ENCODE measurements at regions not wholly inside any gene's neighbourhood (a gene's known extent, or its start where the extent isn't known, plus 50 kb on each side); places are given as distances from the start of the nearest gene placed in this dataset.

- H3K36me3 ChIP-seq (replicated peaks): no peaks in the 10 kb centered on the region
Measured at GRCh38 chr10:18859659-18860058, 188.9 kb upstream of the MALRD1 start.

GRCh38 chr10:18860186-18860585 lies 188.4 kb upstream of the MALRD1 start:
- no peak for TF ChIP-seq CTCF (IDR thresholded peaks at IDR 0.05; ENCODE audit: low read depth, low read length, missing control alignments)
- Histone ChIP-seq H3K4me3 (ENCODE audit: low read depth, low read length) (no peak overlapping the region), H3K36me3 (replicated peaks) (no peaks in the 10 kb centered on the region), H3K27me3 (replicated peaks) (no peaks in the 10 kb centered on the region), H3K27ac (no peak overlapping the region)
- in situ Hi-C loops (cut with HindIII; ENCODE audit: low pct_ligation_motif_present, low sequenced_read_pairs): no loop called here
- no peak for DNase-seq

More at GRCh38 chr10:18859659-18860058, 188.9 kb upstream of the MALRD1 start:
- TF ChIP-seq CTCF (IDR thresholded peaks at IDR 0.05; ENCODE audit: low read depth, low read length, missing control alignments): no peak
- no peak overlapping the region for H3K4me3 ChIP-seq (ENCODE audit: low read depth, low read length)
- no peaks in the 10 kb centered on the region for H3K27me3 ChIP-seq (replicated peaks)
- DNase-seq: no peak
- in situ Hi-C loops (cut with HindIII; ENCODE audit: low pct_ligation_motif_present, low sequenced_read_pairs): no loop called here
- no peak overlapping the region for H3K27ac ChIP-seq

DNA sequence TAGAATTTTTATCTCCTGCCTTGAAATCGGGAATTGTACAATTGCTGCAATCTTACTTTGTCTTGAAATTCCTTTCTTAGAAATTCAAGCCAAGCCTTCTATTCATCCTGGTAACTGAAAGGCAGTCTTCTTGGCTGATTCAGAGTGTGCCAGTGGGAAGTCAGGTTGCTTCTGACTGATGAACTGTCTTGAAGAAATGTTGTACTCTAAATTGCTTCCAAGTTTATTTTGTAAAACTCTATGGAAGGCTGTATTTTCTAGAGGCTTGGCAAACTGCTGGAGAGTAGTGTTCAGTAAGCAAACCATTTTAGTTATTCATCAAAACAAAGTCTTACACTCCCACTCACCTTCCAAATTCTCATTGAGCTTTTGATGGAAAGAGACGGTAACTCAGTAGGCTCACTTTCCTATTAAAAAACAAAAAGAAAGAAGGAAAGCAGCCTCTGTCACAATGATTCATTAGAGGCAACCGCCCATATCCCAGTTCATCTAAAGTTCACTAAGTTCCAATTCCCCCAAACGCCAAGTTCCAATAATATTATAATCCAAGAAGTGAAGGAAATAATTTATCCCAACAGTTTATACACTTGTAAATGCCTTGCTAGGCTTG lies 187.9 kb upstream of the MALRD1 start:
- TF ChIP-seq CTCF (IDR thresholded peaks at IDR 0.05; ENCODE audit: low read depth, low read length, missing control alignments): no peak
- H3K27ac ChIP-seq: no peak overlapping the region
- in situ Hi-C loops (cut with HindIII; ENCODE audit: low pct_ligation_motif_present, low sequenced_read_pairs): no loop called here
- DNase-seq: no peak
- no peak overlapping the region for H3K4me3 ChIP-seq (ENCODE audit: low read depth, low read length)
- no peaks in the 10 kb centered on the region for H3K36me3 ChIP-seq (replicated peaks)
- H3K27me3 ChIP-seq (replicated peaks): no peaks in the 10 kb centered on the region

DNA sequence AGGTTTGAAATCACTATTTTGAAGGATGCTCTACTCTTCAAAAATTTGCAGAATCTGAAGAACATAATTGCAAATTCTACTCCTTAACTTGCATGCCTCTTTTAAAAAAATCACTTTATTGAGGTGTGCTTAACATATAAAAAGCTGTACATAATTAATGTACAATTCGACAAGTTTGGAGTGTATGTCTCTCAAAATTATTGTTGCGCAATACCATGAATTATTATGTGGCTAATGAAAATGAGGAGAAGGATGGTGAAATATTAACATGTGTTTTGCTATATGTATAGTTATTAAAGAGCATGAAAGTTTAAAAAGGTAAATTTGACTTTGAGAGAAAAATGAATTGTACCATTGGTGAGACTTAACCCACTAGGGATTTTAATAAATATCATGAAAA lies 187.2 kb upstream of the MALRD1 start:
- H3K4me3 ChIP-seq (ENCODE audit: low read depth, low read length): no peak overlapping the region
- no peaks in the 10 kb centered on the region for H3K36me3 ChIP-seq (replicated peaks)
- no peak for DNase-seq
- in situ Hi-C loops (cut with HindIII; ENCODE audit: low pct_ligation_motif_present, low sequenced_read_pairs): no loop called here
- H3K27ac ChIP-seq: no peak overlapping the region
- no peaks in the 10 kb centered on the region for H3K27me3 ChIP-seq (replicated peaks)
- TF ChIP-seq CTCF (IDR thresholded peaks at IDR 0.05; ENCODE audit: low read depth, low read length, missing control alignments): no peak

- in situ Hi-C loops (cut with HindIII; ENCODE audit: low pct_ligation_motif_present, low sequenced_read_pairs): no loop called here
- H3K27me3 ChIP-seq (replicated peaks): no peaks in the 10 kb centered on the region
Measured at GRCh38 chr10:18866852-18867251, 181.7 kb upstream of the MALRD1 start.

More at GRCh38 chr10:18866852-18867251, 181.7 kb upstream of the MALRD1 start:
- no peak for DNase-seq
- Histone ChIP-seq H3K27ac (no peak overlapping the region), H3K36me3 (replicated peaks) (no peaks in the 10 kb centered on the region), H3K4me3 (ENCODE audit: low read depth, low read length) (no peak overlapping the region)
- TF ChIP-seq CTCF (IDR thresholded peaks at IDR 0.05; ENCODE audit: low read depth, low read length, missing control alignments): no peak

Data from brain microvascular endothelial cell (primary cell).